Activated naive CD4-positive, alpha-beta T cell treated with anti-CD3 and anti-CD28 coated beads, Interleukin-2, amount 50 U/mL, for 24 hours (primary cell): ENCODE measurements at regions not wholly inside any gene's neighbourhood (a gene's known extent, or its start where the extent isn't known, plus 50 kb on each side); places are given as distances from the start of the nearest gene placed in this dataset.

ENCODE experiments used
- H3K27ac Mint-ChIP-seq: one replicate; pipeline ENCODE4 v1.8.0; 2021; ENCODE audit warnings: mild to moderate bottlenecking, mixed read lengths
- H3K27me3 Mint-ChIP-seq: one replicate; pipeline ENCODE4 v1.8.0; 2021; ENCODE audit warnings: mixed read lengths
- H3K36me3 Mint-ChIP-seq: one replicate; pipeline ENCODE4 v1.8.0; 2021; ENCODE audit warnings: mixed read lengths
- H3K4me1 Mint-ChIP-seq: one replicate; pipeline ENCODE4 v1.8.0; 2021; ENCODE audit warnings: mixed read lengths
- H3K4me3 Mint-ChIP-seq: one replicate; pipeline ENCODE4 v1.8.0; 2021; ENCODE audit warnings: mild to moderate bottlenecking, mixed read lengths
- H3K9me3 Mint-ChIP-seq: one replicate; pipeline ENCODE4 v1.8.0; 2021; ENCODE audit warnings: mixed read lengths

- H3K9me3 Mint-ChIP-seq = no peaks in the 10 kb centered on the region
- no peaks in the 10 kb centered on the region for H3K4me1 Mint-ChIP-seq
- H3K36me3 Mint-ChIP-seq = no peaks in the 10 kb centered on the region
- H3K4me3 Mint-ChIP-seq = no peak overlapping the region
- no peak overlapping the region for H3K27ac Mint-ChIP-seq
- H3K27me3 Mint-ChIP-seq = peaks cover 1% of the 10 kb centered on the region
Measured at GRCh38 chr6:56904068-56904467, 50.8 kb upstream of the BEND6 start.

- no peak overlapping the region for H3K4me3 Mint-ChIP-seq
Measured at GRCh38 chr6:56902641-56903464, 52.1 kb upstream of the BEND6 start.

GRCh38 chr6:56900784-56901183, 54.1 kb upstream of the BEND6 start:
- Mint-ChIP-seq H3K9me3 (no peaks in the 10 kb centered on the region), H3K36me3 (no peaks in the 10 kb centered on the region), H3K27me3 (peaks cover 1% of the 10 kb centered on the region), H3K4me3 (no peak overlapping the region), H3K4me1 (no peaks in the 10 kb centered on the region), H3K27ac (no peak overlapping the region)

More at GRCh38 chr6:56902641-56903464, 52.1 kb upstream of the BEND6 start:
- H3K9me3 Mint-ChIP-seq = no peaks in the 10 kb centered on the region
- H3K27me3 Mint-ChIP-seq = peaks cover 1% of the 10 kb centered on the region
- H3K4me1 Mint-ChIP-seq = no peaks in the 10 kb centered on the region
- H3K27ac Mint-ChIP-seq = no peak overlapping the region
- no peaks in the 10 kb centered on the region for H3K36me3 Mint-ChIP-seq

- H3K27me3 Mint-ChIP-seq = no peaks in the 10 kb centered on the region
- H3K9me3 Mint-ChIP-seq = no peaks in the 10 kb centered on the region
- no peak overlapping the region for H3K27ac Mint-ChIP-seq
- no peaks in the 10 kb centered on the region for H3K36me3 Mint-ChIP-seq
- no peaks in the 10 kb centered on the region for H3K4me1 Mint-ChIP-seq
- H3K4me3 Mint-ChIP-seq = no peak overlapping the region
Measured at GRCh38 chr6:56899753-56900152, 55.2 kb upstream of the BEND6 start.

GRCh38 chr6:56899311-56899710, 55.6 kb upstream of the BEND6 start:
- H3K4me3 Mint-ChIP-seq = no peak overlapping the region
- no peak overlapping the region for H3K27ac Mint-ChIP-seq
- no peaks in the 10 kb centered on the region for H3K4me1 Mint-ChIP-seq
- H3K36me3 Mint-ChIP-seq = no peaks in the 10 kb centered on the region
- H3K27me3 Mint-ChIP-seq = no peaks in the 10 kb centered on the region
- H3K9me3 Mint-ChIP-seq = no peaks in the 10 kb centered on the region

GRCh38 chr6:56897789-56898529, 56.9 kb upstream of the BEND6 start:
- H3K9me3 Mint-ChIP-seq = no peaks in the 10 kb centered on the region
- H3K27me3 Mint-ChIP-seq = no peaks in the 10 kb centered on the region
- H3K27ac Mint-ChIP-seq = no peak overlapping the region
- H3K4me3 Mint-ChIP-seq = no peak overlapping the region
- no peaks in the 10 kb centered on the region for H3K4me1 Mint-ChIP-seq
- H3K36me3 Mint-ChIP-seq = no peaks in the 10 kb centered on the region

- Mint-ChIP-seq H3K4me3 (no peak overlapping the region), H3K27ac (peak overlapping the region; percentile 15), H3K9me3 (no peaks in the 10 kb centered on the region), H3K36me3 (no peaks in the 10 kb centered on the region), H3K27me3 (no peaks in the 10 kb centered on the region), H3K4me1 (peaks cover 32% of the 10 kb centered on the region)
Measured at GRCh38 chr6:56891754-56892153, 63.2 kb upstream of the BEND6 start.

GRCh38 chr6:56890683-56891429, 64.1 kb upstream of the BEND6 start:
- Mint-ChIP-seq H3K4me1 (peaks cover 34% of the 10 kb centered on the region), H3K27ac (no peak overlapping the region), H3K4me3 (no peak overlapping the region), H3K9me3 (no peaks in the 10 kb centered on the region), H3K36me3 (no peaks in the 10 kb centered on the region), H3K27me3 (no peaks in the 10 kb centered on the region)

- Mint-ChIP-seq H3K36me3 (no peaks in the 10 kb centered on the region), H3K4me3 (no peak overlapping the region), H3K9me3 (no peaks in the 10 kb centered on the region), H3K27ac (no peak overlapping the region), H3K27me3 (no peaks in the 10 kb centered on the region), H3K4me1 (peaks cover 34% of the 10 kb centered on the region)
Measured at GRCh38 chr6:56890066-56890465, 64.8 kb upstream of the BEND6 start.

- Mint-ChIP-seq H3K4me1 (peaks cover 34% of the 10 kb centered on the region), H3K27me3 (no peaks in the 10 kb centered on the region), H3K27ac (no peak overlapping the region), H3K4me3 (no peak overlapping the region), H3K9me3 (no peaks in the 10 kb centered on the region), H3K36me3 (no peaks in the 10 kb centered on the region)
Measured at GRCh38 chr6:56889492-56889891, 65.4 kb upstream of the BEND6 start.

- no peaks in the 10 kb centered on the region for H3K9me3 Mint-ChIP-seq
- no peak overlapping the region for H3K27ac Mint-ChIP-seq
- H3K27me3 Mint-ChIP-seq = no peaks in the 10 kb centered on the region
- H3K4me3 Mint-ChIP-seq = peak overlapping the region; percentile 20
- H3K4me1 Mint-ChIP-seq = peaks cover 34% of the 10 kb centered on the region
- no peaks in the 10 kb centered on the region for H3K36me3 Mint-ChIP-seq
Measured at GRCh38 chr6:56888687-56889086, 66.2 kb upstream of the BEND6 start.

GRCh38 chr6:56887086-56887485, 67.8 kb upstream of the BEND6 start:
- Mint-ChIP-seq H3K27ac (no peak overlapping the region), H3K36me3 (no peaks in the 10 kb centered on the region), H3K4me1 (peaks cover 34% of the 10 kb centered on the region), H3K4me3 (no peak overlapping the region), H3K9me3 (no peaks in the 10 kb centered on the region), H3K27me3 (no peaks in the 10 kb centered on the region)

- no peaks in the 10 kb centered on the region for H3K36me3 Mint-ChIP-seq
- no peaks in the 10 kb centered on the region for H3K4me1 Mint-ChIP-seq
- no peak overlapping the region for H3K27ac Mint-ChIP-seq
- H3K4me3 Mint-ChIP-seq = no peak overlapping the region
- no peaks in the 10 kb centered on the region for H3K27me3 Mint-ChIP-seq
- H3K9me3 Mint-ChIP-seq = no peaks in the 10 kb centered on the region
Measured at GRCh38 chr6:56877922-56878321, 77.0 kb upstream of the BEND6 start.

- H3K36me3 Mint-ChIP-seq = no peaks in the 10 kb centered on the region
- H3K27ac Mint-ChIP-seq = no peak overlapping the region
- no peak overlapping the region for H3K4me3 Mint-ChIP-seq
- H3K27me3 Mint-ChIP-seq = no peaks in the 10 kb centered on the region
- no peaks in the 10 kb centered on the region for H3K4me1 Mint-ChIP-seq
- no peaks in the 10 kb centered on the region for H3K9me3 Mint-ChIP-seq
Measured at GRCh38 chr6:56875961-56876360, 78.9 kb upstream of the BEND6 start.

GRCh38 chr6:56875523-56875922, 79.4 kb upstream of the BEND6 start:
- no peaks in the 10 kb centered on the region for H3K9me3 Mint-ChIP-seq
- H3K4me3 Mint-ChIP-seq = no peak overlapping the region
- H3K27me3 Mint-ChIP-seq = no peaks in the 10 kb centered on the region
- no peaks in the 10 kb centered on the region for H3K36me3 Mint-ChIP-seq
- H3K4me1 Mint-ChIP-seq = no peaks in the 10 kb centered on the region
- no peak overlapping the region for H3K27ac Mint-ChIP-seq

GRCh38 chr6:56874328-56874727, 80.6 kb upstream of the BEND6 start:
- Mint-ChIP-seq H3K27me3 (no peaks in the 10 kb centered on the region), H3K9me3 (no peaks in the 10 kb centered on the region), H3K27ac (no peak overlapping the region), H3K36me3 (no peaks in the 10 kb centered on the region), H3K4me1 (no peaks in the 10 kb centered on the region), H3K4me3 (no peak overlapping the region)
